GM12878 (cell line): ENCODE measurements at regions not wholly inside any gene's neighbourhood (a gene's known extent, or its start where the extent isn't known, plus 50 kb on each side); places are given as distances from the start of the nearest gene placed in this dataset.

Experiments
- ATAC-seq: fragments of 200-7000 bp; cut with Tn5 transposase; 3 replicates; pipeline ENCODE4 v1.9.1; 2020; ENCODE audit warnings: mild to moderate bottlenecking, moderate library complexity
- BruUV-seq: library from RNA; stranded (reverse); fragments of 400-500 nt; replicated peaks from 2 replicates; lab custom pipeline; 2021; lab: Mats Ljungman, UMichigan
- CTCF ChIA-PET: fragments of 300-600 bp; sonication (Branson Sonifier 250); formaldehyde crosslinking; extraction: SDS; loops from one replicate; lab custom pipeline; 2021; ENCODE audit warnings: inconsistent platforms; lab: Yijun Ruan, JAX
- POLR2A ChIA-PET: fragments of 350-600 bp; formaldehyde crosslinking; extraction: SDS; loops from one replicate; lab custom pipeline; 2021; ENCODE audit warnings: inconsistent platforms; lab: Charles Lee
- RAD21 ChIA-PET: fragments of 300-600 bp; sonication (Branson Sonifier 250); formaldehyde crosslinking; loops from one replicate; lab custom pipeline; 2023; ENCODE audit warnings: antibody characterized with exemption; ENCODE audit not compliant: unreplicated experiment; lab: Charles Lee
- SMC1A ChIA-PET: fragments of 300-600 bp; sonication (Branson Sonifier 250); formaldehyde crosslinking; loops from one replicate; lab custom pipeline; 2023; ENCODE audit not compliant: unreplicated experiment, uncharacterized antibody; lab: Charles Lee
- DNase-seq: peaks from one replicate; pipeline ENCODE4 v3.0.0-alpha.2; 2011; ENCODE audit warnings: low read depth, low spot score
- FAIRE-seq: peaks from 3 replicates; lab custom pipeline; 2011; peaks lifted over from hg19 to GRCh38; lab: Jason Lieb, UNC
- H2AFZ ChIP-seq: 2 replicates; pipeline ENCODE4 v1.6.0; 2011; ENCODE audit warnings: low read depth, low read length, control low read depth; ENCODE audit not compliant: control insufficient read depth
- H3K27ac ChIP-seq: 2 replicates; pipeline ENCODE4 v1.5.1; 2011; ENCODE audit warnings: control low read depth; ENCODE audit not compliant: control insufficient read depth, insufficient read depth
- H3K27me3 ChIP-seq, 2 experiments: replicated peaks in 1 of 2; 2 replicates each; pipeline versions ENCODE4 v1.6.0 to v1.6.1; 2011; ENCODE audit warnings: low read length in 1 of 2; ENCODE audit not compliant: control insufficient read depth in 2 of 2, insufficient read depth in 2 of 2
- H3K36me3 ChIP-seq, 2 experiments: 2 replicates each; pipeline ENCODE4 v1.5.1; 2011; ENCODE audit warnings: low read length in 1 of 2; ENCODE audit not compliant: control insufficient read depth in 2 of 2, insufficient read depth in 2 of 2
- H3K4me1 ChIP-seq: 2 replicates; pipeline ENCODE4 v1.6.1; 2011; ENCODE audit warnings: mild to moderate bottlenecking, low read length, moderate library complexity, mixed read lengths; ENCODE audit not compliant: control insufficient read depth, insufficient read depth
- H3K4me2 ChIP-seq: 2 replicates; pipeline ENCODE4 v1.6.0; 2011; ENCODE audit warnings: control low read depth; ENCODE audit not compliant: control insufficient read depth, insufficient read depth
- H3K4me3 ChIP-seq: fragments of 200-600 bp; sonication (generic); 2 replicates; pipeline ENCODE4 v1.5.1; 2016
- H3K79me2 ChIP-seq: 2 replicates; pipeline ENCODE4 v1.6.0; 2011; ENCODE audit warnings: low read length; ENCODE audit not compliant: control insufficient read depth, insufficient read depth
- H3K9ac ChIP-seq: 2 replicates; pipeline ENCODE4 v1.8.0; 2011; ENCODE audit warnings: low read length, control low read depth, mixed read lengths; ENCODE audit not compliant: control insufficient read depth, insufficient read depth
- H3K9me3 ChIP-seq: replicated peaks from 3 replicates; pipeline ENCODE4 v1.5.1; 2011; ENCODE audit warnings: mild to moderate bottlenecking, low read length; ENCODE audit not compliant: control insufficient read depth, insufficient read depth
- H4K20me1 ChIP-seq: 2 replicates; pipeline ENCODE4 v1.6.0; 2011; ENCODE audit not compliant: control insufficient read depth, insufficient read depth
- BACH1 ChIP-seq: fragments of 450-650 bp; IDR thresholded peaks from 2 replicates; pipeline ENCODE4 v1.6.1; 2017; ENCODE audit warnings: mild to moderate bottlenecking, borderline replicate concordance
- CBX5 ChIP-seq: sonication (generic); IDR thresholded peaks from 2 replicates; pipeline ENCODE4 v1.6.1; 2016; ENCODE audit warnings: low read depth, moderate library complexity, mild to moderate bottlenecking, inconsistent platforms
- EZH2 ChIP-seq: IDR thresholded peaks from 2 replicates; pipeline ENCODE4 v1.6.1; 2012; ENCODE audit warnings: low read depth, mild to moderate bottlenecking, control low read depth, inconsistent platforms, low read length, borderline replicate concordance; ENCODE audit not compliant: control insufficient read depth
- MEF2A ChIP-seq: IDR thresholded peaks from 2 replicates; pipeline ENCODE4 v1.6.1; 2011; ENCODE audit warnings: low read depth, mild to moderate bottlenecking, low read length, moderate library complexity; ENCODE audit not compliant: insufficient read depth
- RB1 ChIP-seq: fragments of 450-650 bp; formaldehyde crosslinking; IDR thresholded peaks from 2 replicates; pipeline ENCODE4 v1.6.1; 2017; ENCODE audit warnings: mild to moderate bottlenecking, borderline replicate concordance
- RUNX3 ChIP-seq: IDR thresholded peaks from 2 replicates; pipeline ENCODE4 v1.6.1; 2012; ENCODE audit warnings: low read length, inconsistent platforms
- WRNIP1 ChIP-seq: IDR thresholded peaks from 2 replicates; pipeline ENCODE4 v1.6.1; 2011; ENCODE audit warnings: low read depth, low read length, improper control_type of control experiment, borderline replicate concordance
- WGBS: methylation state at CpG from one replicate; pipeline ENCODE4 v1.1.6; 2016; ENCODE audit warnings: low lambda C conversion rate; ENCODE audit not compliant: insufficient replicate concordance, insufficient coverage; ENCODE audit errors: missing lambda C conversion rate; 5-methylcytosine and 5-hydroxymethylcytosine counted together
- in situ Hi-C: fragments of 300-500 bp; cut with MboI; formaldehyde crosslinking; loops from 9 replicates; pipeline ENCODE4 v1.14.3; 2018; ENCODE audit warnings: mixed read lengths
- intact Hi-C: fragments of 100-400 bp; cut with micrococcal nuclease; formaldehyde crosslinking; loops from one replicate; pipeline ENCODE4 v1.14.2; 2022; ENCODE audit not compliant: unreplicated experiment
- TF ChIP-seq, protein P1 (sequence below): fragments of 450-650 bp; IDR thresholded peaks from 2 replicates; pipeline ENCODE4 v1.6.1; 2016; ENCODE audit warnings: mild to moderate bottlenecking
- TF ChIP-seq, protein P2 (sequence below): fragments of 150-350 bp; IDR thresholded peaks from 2 replicates; pipeline ENCODE4 v1.6.1; 2014; ENCODE audit warnings: mild to moderate bottlenecking, low read depth, low read length

DNA sequence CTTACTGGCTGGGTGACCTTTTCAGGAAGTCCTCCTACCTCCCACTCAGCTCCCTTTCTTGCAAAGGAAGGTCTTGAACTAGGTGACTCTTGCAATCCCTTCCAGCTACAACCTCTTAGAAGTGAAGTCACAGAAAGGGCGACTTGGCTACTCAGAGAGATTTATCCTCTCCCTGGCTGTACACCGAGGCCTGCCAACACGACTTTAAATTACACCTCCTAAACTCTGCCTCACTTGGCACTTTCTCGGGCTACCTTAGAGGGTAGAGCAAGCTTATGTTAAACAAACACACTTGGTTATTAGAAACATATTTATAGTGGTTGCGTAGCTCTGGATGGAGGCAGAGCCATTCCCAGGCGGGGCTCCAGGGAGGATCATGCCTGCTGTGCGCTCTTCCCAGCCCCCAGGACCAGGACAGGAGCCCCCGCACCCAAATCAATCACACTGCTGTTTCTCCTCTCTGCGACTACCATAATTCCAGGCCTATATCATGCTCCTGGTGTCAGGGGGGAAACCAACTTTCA lies 358.4 kb downstream of the BUD13 start:
- ATAC-seq (no peak), FAIRE-seq (no peak)
- Histone ChIP-seq H3K9ac (no peak overlapping the region), H3K4me3 (no peak overlapping the region), H3K4me1 (no peaks in the 10 kb centered on the region), H2AFZ (no peak overlapping the region), H3K4me2 (no peak overlapping the region), H3K36me3 (no peaks in the 10 kb centered on the region), H3K79me2 (no peaks in the 10 kb centered on the region), H3K9me3 (no peaks in the 10 kb centered on the region)
- no TSS peak for BruUV-seq
- intact Hi-C loops: no loop called here
- ChIA-PET SMC1A (no interaction called here), CTCF (no interaction called here), RAD21 (no interaction called here), POLR2A (no interaction called here)
- in situ Hi-C loops: no loop called here
- 10% methylated on average over 9 of the region's 9 CpGs for WGBS
- TF ChIP-seq CBX5 (no peak), BACH1 (no peak), RB1 (no peak), RUNX3 (no peak), MEF2A (no peak), WRNIP1 (no peak), EZH2 (no peak)
- TF ChIP-seq, protein P1, sequence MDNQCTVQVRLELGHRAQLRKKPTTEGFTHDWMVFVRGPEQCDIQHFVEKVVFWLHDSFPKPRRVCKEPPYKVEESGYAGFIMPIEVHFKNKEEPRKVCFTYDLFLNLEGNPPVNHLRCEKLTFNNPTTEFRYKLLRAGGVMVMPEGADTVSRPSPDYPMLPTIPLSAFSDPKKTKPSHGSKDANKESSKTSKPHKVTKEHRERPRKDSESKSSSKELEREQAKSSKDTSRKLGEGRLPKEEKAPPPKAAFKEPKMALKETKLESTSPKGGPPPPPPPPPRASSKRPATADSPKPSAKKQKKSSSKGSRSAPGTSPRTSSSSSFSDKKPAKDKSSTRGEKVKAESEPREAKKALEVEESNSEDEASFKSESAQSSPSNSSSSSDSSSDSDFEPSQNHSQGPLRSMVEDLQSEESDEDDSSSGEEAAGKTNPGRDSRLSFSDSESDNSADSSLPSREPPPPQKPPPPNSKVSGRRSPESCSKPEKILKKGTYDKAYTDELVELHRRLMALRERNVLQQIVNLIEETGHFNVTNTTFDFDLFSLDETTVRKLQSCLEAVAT: no peak
- TF ChIP-seq, protein P2, sequence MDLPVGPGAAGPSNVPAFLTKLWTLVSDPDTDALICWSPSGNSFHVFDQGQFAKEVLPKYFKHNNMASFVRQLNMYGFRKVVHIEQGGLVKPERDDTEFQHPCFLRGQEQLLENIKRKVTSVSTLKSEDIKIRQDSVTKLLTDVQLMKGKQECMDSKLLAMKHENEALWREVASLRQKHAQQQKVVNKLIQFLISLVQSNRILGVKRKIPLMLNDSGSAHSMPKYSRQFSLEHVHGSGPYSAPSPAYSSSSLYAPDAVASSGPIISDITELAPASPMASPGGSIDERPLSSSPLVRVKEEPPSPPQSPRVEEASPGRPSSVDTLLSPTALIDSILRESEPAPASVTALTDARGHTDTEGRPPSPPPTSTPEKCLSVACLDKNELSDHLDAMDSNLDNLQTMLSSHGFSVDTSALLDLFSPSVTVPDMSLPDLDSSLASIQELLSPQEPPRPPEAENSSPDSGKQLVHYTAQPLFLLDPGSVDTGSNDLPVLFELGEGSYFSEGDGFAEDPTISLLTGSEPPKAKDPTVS: no peak
- TF ChIP-seq, all 136 proteins: peak for 0
- Histone ChIP-seq H3K27me3 (peaks cover under 1 to 2% of the 10 kb centered on the region in 2 experiments; a peak in 2 of 4 replicates), H3K27ac (no peak overlapping the region), H4K20me1 (no peaks in the 10 kb centered on the region)
- DNase-seq: no peak
